Endothelial cell of umbilical vein (primary cell): ENCODE measurements at regions not wholly inside any gene's neighbourhood (a gene's known extent, or its start where the extent isn't known, plus 50 kb on each side); places are given as distances from the start of the nearest gene placed in this dataset.

Experiments used
- BruUV-seq: library from RNA; stranded (reverse); fragments of 400-500 nt; replicated peaks from 2 replicates; lab custom pipeline; 2021; lab: Mats Ljungman, UMichigan
- CTCF ChIA-PET: fragments of 300-600, 350-600 bp; sonication (Branson Sonifier 250); formaldehyde crosslinking; loops from one replicate; lab custom pipeline; 2021; ENCODE audit warnings: antibody characterized with exemption, inconsistent platforms; lab: Charles Lee
- POLR2A ChIA-PET: fragments of 300-600, 350-600 bp; sonication (Branson Sonifier 250); formaldehyde crosslinking; loops from one replicate; lab custom pipeline; 2021; ENCODE audit warnings: antibody characterized with exemption, inconsistent platforms; lab: Charles Lee
- DNase-seq: peaks from one replicate; pipeline ENCODE4 v3.0.0-alpha.2; 2011; ENCODE audit warnings: low read depth, low spot score
- FAIRE-seq: peaks from 2 replicates; lab custom pipeline; 2011; peaks lifted over from hg19 to GRCh38; lab: Jason Lieb, UNC
- H2AFZ ChIP-seq: 2 replicates; pipeline ENCODE4 v1.6.0; 2012; ENCODE audit warnings: low read depth, low read length, control low read depth, inconsistent platforms
- H3K27ac ChIP-seq: 2 replicates; pipeline ENCODE4 v1.5.1; 2011; ENCODE audit warnings: low read depth, mild to moderate bottlenecking, control low read depth, low read length, moderate library complexity; ENCODE audit not compliant: insufficient read depth
- H3K27me3 ChIP-seq, 2 experiments: 2 replicates each; pipeline versions ENCODE4 v1.6.0 to v1.6.1; 2011; ENCODE audit warnings: low read length in 2 of 2, mixed read lengths in 1 of 2; ENCODE audit not compliant: control insufficient read depth in 2 of 2, insufficient read depth in 2 of 2
- H3K36me3 ChIP-seq, 2 experiments: 2 replicates in 1 of 2; 3 replicates in 1 of 2; pipeline ENCODE4 v1.5.1; 2011; ENCODE audit warnings: low read length in 2 of 2, mild to moderate bottlenecking in 1 of 2, moderate library complexity in 1 of 2; ENCODE audit not compliant: control insufficient read depth in 2 of 2, insufficient read depth in 2 of 2; ENCODE audit errors: extremely low read depth in 1 of 2
- H3K4me1 ChIP-seq: 3 replicates; pipeline ENCODE4 v1.5.1; 2011; ENCODE audit warnings: mild to moderate bottlenecking, low read length; ENCODE audit not compliant: control insufficient read depth, insufficient read depth; ENCODE audit errors: extremely low read depth
- H3K4me2 ChIP-seq: 2 replicates; pipeline ENCODE4 v1.6.1; 2011; ENCODE audit warnings: low read length, control low read depth, mixed read lengths; ENCODE audit not compliant: insufficient read depth
- H3K4me3 ChIP-seq, 3 experiments: fragments of 200-600 bp in 1 of 3; sonication (generic), shearing (Covaris generic) in 1 of 3; replicated peaks in 1 of 3; 2 replicates each; pipeline ENCODE4 v1.5.1; 2011 to 2016; ENCODE audit warnings: control low read depth in 3 of 3, low read length in 3 of 3, mild to moderate bottlenecking in 2 of 3, inconsistent platforms in 1 of 3, low read depth in 1 of 3, moderate library complexity in 1 of 3; ENCODE audit not compliant: insufficient read depth in 1 of 3
- H3K79me2 ChIP-seq: 2 replicates; pipeline ENCODE4 v1.6.0; 2012; ENCODE audit warnings: low read length, inconsistent platforms; ENCODE audit not compliant: control insufficient read depth, insufficient read depth
- H3K9ac ChIP-seq: replicated peaks from 2 replicates; pipeline ENCODE3; 2011; ENCODE audit warnings: low read length, control low read depth; ENCODE audit not compliant: insufficient read depth; ENCODE audit errors: extremely low read depth
- H3K9me1 ChIP-seq: replicated peaks from 3 replicates; pipeline ENCODE4 v1.6.0; 2011; ENCODE audit warnings: mild to moderate bottlenecking, low read length; ENCODE audit not compliant: control insufficient read depth, insufficient read depth; ENCODE audit errors: extremely low read depth
- H3K9me3 ChIP-seq: replicated peaks from 2 replicates; pipeline ENCODE4 v1.5.1; 2012; ENCODE audit warnings: low read length, inconsistent platforms; ENCODE audit not compliant: control insufficient read depth, insufficient read depth
- H4K20me1 ChIP-seq: replicated peaks from 2 replicates; pipeline ENCODE3; 2011; ENCODE audit warnings: mild to moderate bottlenecking, low read length; ENCODE audit not compliant: control insufficient read depth, insufficient read depth; ENCODE audit errors: extremely low read depth
- CTCF ChIP-seq, 2 donors: IDR thresholded peaks; 1 replicate in 1 of 2; 2 replicates in 1 of 2; pipeline ENCODE4 v1.5.1; 2011; ENCODE audit warnings: low read length in 2 of 2, mild to moderate bottlenecking in 2 of 2, moderate library complexity in 2 of 2, control low read depth in 1 of 2, inconsistent platforms in 1 of 2, low read depth in 1 of 2; ENCODE audit not compliant: insufficient read depth in 1 of 2; ENCODE audit errors: extremely low read depth in 1 of 2
- EZH2 ChIP-seq: IDR thresholded peaks from 2 replicates; pipeline ENCODE4 v1.6.1; 2012; ENCODE audit warnings: borderline replicate concordance, low read depth, mild to moderate bottlenecking, moderate library complexity, low read length, inconsistent platforms; ENCODE audit not compliant: severe bottlenecking
- FOS ChIP-seq: IDR thresholded peaks from 2 replicates; pipeline ENCODE4 v1.6.1; 2011; ENCODE audit warnings: mild to moderate bottlenecking, low read length, moderate library complexity, borderline replicate concordance; ENCODE audit not compliant: insufficient read depth
- GATA2 ChIP-seq: IDR thresholded peaks from 2 replicates; pipeline ENCODE4 v1.7.0; 2011; ENCODE audit warnings: low read depth, mild to moderate bottlenecking, moderate library complexity, mixed read lengths, low read length; ENCODE audit not compliant: insufficient read length, insufficient read depth
- JUN ChIP-seq: IDR thresholded peaks from 2 replicates; pipeline ENCODE4 v1.6.1; 2011; ENCODE audit warnings: borderline replicate concordance, low read depth; ENCODE audit not compliant: insufficient read length, insufficient read depth
- MYC ChIP-seq: IDR thresholded peaks from one replicate; pipeline ENCODE4 v1.6.1; 2011; ENCODE audit warnings: mild to moderate bottlenecking, low read depth, low read length
- POLR2A ChIP-seq: IDR thresholded peaks from 2 replicates; pipeline ENCODE4 v1.6.1; 2012; ENCODE audit warnings: low read depth, mild to moderate bottlenecking, control low read depth, low read length
- POLR2AphosphoS5 ChIP-seq: IDR thresholded peaks from 2 replicates; pipeline ENCODE4 v1.6.1; 2012; ENCODE audit warnings: low read depth, mild to moderate bottlenecking, control low read depth, low read length, moderate library complexity; ENCODE audit not compliant: insufficient read depth
- dilution Hi-C: fragments of 300-500 bp; cut with MboI; formaldehyde crosslinking; loops from one replicate; pipeline ENCODE4 v1.15.0; 2019; ENCODE audit warnings: low sequenced_read_pairs; ENCODE audit not compliant: extremely low pct_ligation_motif_present
- intact Hi-C: fragments of 100-400 bp; cut with micrococcal nuclease; formaldehyde crosslinking; loops from one replicate; pipeline ENCODE4 v1.10.0; 2022
- TF ChIP-seq, protein P1 (sequence below): IDR thresholded peaks from 2 replicates; pipeline ENCODE4 v1.6.1; 2011; ENCODE audit not compliant: insufficient read depth, insufficient read length

- Histone ChIP-seq H3K4me3 (no peak overlapping the region), H3K36me3 (no peaks in the 10 kb centered on the region), H2AFZ (no peak overlapping the region), H3K4me1 (no peaks in the 10 kb centered on the region), H4K20me1 (no peaks in the 10 kb centered on the region), H3K27me3 (no peaks in the 10 kb centered on the region), H3K9ac (no peak overlapping the region), H3K27ac (no peak overlapping the region), H3K9me3 (no peaks in the 10 kb centered on the region), H3K9me1 (no peaks in the 10 kb centered on the region), H3K4me2 (no peak overlapping the region), H3K79me2 (no peaks in the 10 kb centered on the region)
- dilution Hi-C loops (no loop called here), intact Hi-C loops (no loop called here)
- BruUV-seq: no TSS peak
- ChIA-PET POLR2A (no interaction called here), CTCF (no interaction called here)
- TF ChIP-seq POLR2A: no peak
- TF ChIP-seq EZH2: no peak
- no peak for TF ChIP-seq POLR2AphosphoS5
- TF ChIP-seq JUN: no peak
- TF ChIP-seq, protein P1, sequence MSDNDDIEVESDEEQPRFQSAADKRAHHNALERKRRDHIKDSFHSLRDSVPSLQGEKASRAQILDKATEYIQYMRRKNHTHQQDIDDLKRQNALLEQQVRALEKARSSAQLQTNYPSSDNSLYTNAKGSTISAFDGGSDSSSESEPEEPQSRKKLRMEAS: no peak
- no peak for TF ChIP-seq GATA2
- no peak for TF ChIP-seq MYC
- TF ChIP-seq FOS: no peak
- TF ChIP-seq CTCF (IDR thresholded peaks at IDR 0.05; ENCODE audit: extremely low read depth in 1 of 2, insufficient read depth in 1 of 2, low read depth in 1 of 2, low read length in 2 of 2): no peak
- DNase-seq (no peak), FAIRE-seq (no peak)
Measured at GRCh38 chr1:229888157-229888556, 178.9 kb upstream of the GALNT2 start.
